Adrenal gland (tissue), 9 donors: ENCODE measurements at regions not wholly inside any gene's neighbourhood (a gene's known extent, or its start where the extent isn't known, plus 50 kb on each side); places are given as distances from the start of the nearest gene placed in this dataset.
"Not testable (repeated sequence)": the region's sequence is repeated elsewhere in the genome, so short reads cannot be mapped to it uniquely, and the experiment has no call there.

Source experiments
- DNase-seq, 7 donors: peaks; one replicate each; pipeline ENCODE4 v3.0.0-alpha.2; 2019 to 2020
- H3K27ac ChIP-seq, 5 donors: fragments of 200-600 bp; sonication (generic) in 4 of 5; 1 replicate in 3 of 5; 2 replicates in 2 of 5; pipeline versions ENCODE4 v1.5.1 to v1.8.0; 2016 to 2020; ENCODE audit warnings: mild to moderate bottlenecking in 1 of 5
- H3K27me3 ChIP-seq: fragments of 200-600 bp; 2 replicates; pipeline ENCODE4 v1.8.0; 2021
- H3K36me3 ChIP-seq, 2 donors: fragments of 200-600 bp; replicated peaks in 1 of 2; 1 replicate in 1 of 2; 2 replicates in 1 of 2; pipeline versions ENCODE4 v1.5.1 to v1.8.0; 2018 to 2022
- H3K4me1 ChIP-seq, 2 donors: fragments of 200-600 bp; replicated peaks in 1 of 2; 1 replicate in 1 of 2; 2 replicates in 1 of 2; pipeline versions ENCODE4 v1.5.1 to v1.8.0; 2018 to 2021
- H3K4me3 ChIP-seq, 4 donors: fragments of 200-600 bp; sonication (generic) in 3 of 4; one replicate each; pipeline ENCODE4 v1.5.1; 2016 to 2018
- H3K9me3 ChIP-seq, 3 donors: fragments of 200-600 bp; sonication (generic) in 1 of 3; replicated peaks in 1 of 3; 1 replicate in 2 of 3; 2 replicates in 1 of 3; pipeline versions ENCODE4 v1.5.1 to v1.8.0; 2016 to 2021
- POLR2A ChIP-seq, 2 donors: fragments of 450-650 bp; IDR thresholded peaks; one replicate each; pipeline ENCODE4 v1.6.1; 2017; ENCODE audit warnings: antibody characterized with exemption in 2 of 2, mild to moderate bottlenecking in 2 of 2, moderate library complexity in 1 of 2
- WGBS, 4 donors: extraction: QIAGEN DNeasy Blood & Tissue Kit in 2 of 4; methylation state at CpG; one replicate each; pipeline versions ENCODE4 v1.1.5 to v1.1.7; 2013 to 2017; 5-methylcytosine and 5-hydroxymethylcytosine counted together
- intact Hi-C, 2 donors: fragments of 100-400 bp; cut with DNase I; formaldehyde crosslinking; loops; one replicate each; pipeline versions ENCODE4 v1.14.1 to v1.15.0; 2022 to 2023
- TF ChIP-seq, protein P1 (sequence below), 6 experiments: fragments of 450-650 bp in 4 of 6; fragments of 200-600 bp in 2 of 6; sonication (generic) in 1 of 6; IDR thresholded peaks; 1 replicate in 5 of 6; 2 replicates in 1 of 6; pipeline versions ENCODE4 v1.5.1 to v1.8.0; 2016 to 2021; ENCODE audit warnings: antibody characterized with exemption in 6 of 6, mild to moderate bottlenecking in 2 of 6, moderate library complexity in 1 of 6
- donor health status: healthy with polysubstance abuse.
- donor health status: Bipolar disorder and iron deficiency.
- donor health status: DM: yes; HTN: yes; CAD: no.
- donor health status: DM: no; HTN: no; CAD: no.
- donor health status: DM: no; HTN: no; CAD: no.

DNA sequence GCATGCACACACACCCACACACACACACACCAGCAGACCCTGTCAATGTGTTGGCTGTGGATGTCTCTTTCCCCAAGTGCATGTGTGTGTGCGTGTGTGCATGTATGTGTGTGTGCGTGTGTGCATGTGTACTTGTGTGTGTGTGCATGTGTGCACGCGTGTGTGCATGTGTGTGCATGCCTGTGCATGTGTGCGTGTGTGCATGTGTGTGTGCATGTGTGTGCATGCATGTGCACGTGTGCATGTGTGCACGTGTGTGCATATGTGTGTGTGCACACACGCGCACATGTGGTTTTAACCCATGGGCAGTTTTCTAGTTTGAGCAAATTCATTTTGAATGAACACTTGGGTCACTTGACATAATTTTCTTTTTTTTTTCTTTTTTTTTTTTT is 268.8 kb upstream of the IRX1 start:
- H3K9me3 ChIP-seq, result no peaks in the 10 kb centered on the region
- H3K27ac ChIP-seq, result no peak overlapping the region
- no peaks in the 10 kb centered on the region for H3K4me1 ChIP-seq
- no peaks in the 10 kb centered on the region for H3K27me3 ChIP-seq
- WGBS, 4 donors, result 75 to 90% (median 88%) methylated on average over 9 of the region's 9 CpGs
- no peak for DNase-seq
- H3K4me3 ChIP-seq, result no peak overlapping the region
- intact Hi-C loops, result no loop called here
- TF ChIP-seq POLR2A (IDR thresholded peaks at IDR 0.05), result no peak
- TF ChIP-seq, protein P1, sequence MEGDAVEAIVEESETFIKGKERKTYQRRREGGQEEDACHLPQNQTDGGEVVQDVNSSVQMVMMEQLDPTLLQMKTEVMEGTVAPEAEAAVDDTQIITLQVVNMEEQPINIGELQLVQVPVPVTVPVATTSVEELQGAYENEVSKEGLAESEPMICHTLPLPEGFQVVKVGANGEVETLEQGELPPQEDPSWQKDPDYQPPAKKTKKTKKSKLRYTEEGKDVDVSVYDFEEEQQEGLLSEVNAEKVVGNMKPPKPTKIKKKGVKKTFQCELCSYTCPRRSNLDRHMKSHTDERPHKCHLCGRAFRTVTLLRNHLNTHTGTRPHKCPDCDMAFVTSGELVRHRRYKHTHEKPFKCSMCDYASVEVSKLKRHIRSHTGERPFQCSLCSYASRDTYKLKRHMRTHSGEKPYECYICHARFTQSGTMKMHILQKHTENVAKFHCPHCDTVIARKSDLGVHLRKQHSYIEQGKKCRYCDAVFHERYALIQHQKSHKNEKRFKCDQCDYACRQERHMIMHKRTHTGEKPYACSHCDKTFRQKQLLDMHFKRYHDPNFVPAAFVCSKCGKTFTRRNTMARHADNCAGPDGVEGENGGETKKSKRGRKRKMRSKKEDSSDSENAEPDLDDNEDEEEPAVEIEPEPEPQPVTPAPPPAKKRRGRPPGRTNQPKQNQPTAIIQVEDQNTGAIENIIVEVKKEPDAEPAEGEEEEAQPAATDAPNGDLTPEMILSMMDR (IDR thresholded peaks at IDR 0.05), result no peak
- H3K36me3 ChIP-seq, result no peaks in the 10 kb centered on the region

DNA sequence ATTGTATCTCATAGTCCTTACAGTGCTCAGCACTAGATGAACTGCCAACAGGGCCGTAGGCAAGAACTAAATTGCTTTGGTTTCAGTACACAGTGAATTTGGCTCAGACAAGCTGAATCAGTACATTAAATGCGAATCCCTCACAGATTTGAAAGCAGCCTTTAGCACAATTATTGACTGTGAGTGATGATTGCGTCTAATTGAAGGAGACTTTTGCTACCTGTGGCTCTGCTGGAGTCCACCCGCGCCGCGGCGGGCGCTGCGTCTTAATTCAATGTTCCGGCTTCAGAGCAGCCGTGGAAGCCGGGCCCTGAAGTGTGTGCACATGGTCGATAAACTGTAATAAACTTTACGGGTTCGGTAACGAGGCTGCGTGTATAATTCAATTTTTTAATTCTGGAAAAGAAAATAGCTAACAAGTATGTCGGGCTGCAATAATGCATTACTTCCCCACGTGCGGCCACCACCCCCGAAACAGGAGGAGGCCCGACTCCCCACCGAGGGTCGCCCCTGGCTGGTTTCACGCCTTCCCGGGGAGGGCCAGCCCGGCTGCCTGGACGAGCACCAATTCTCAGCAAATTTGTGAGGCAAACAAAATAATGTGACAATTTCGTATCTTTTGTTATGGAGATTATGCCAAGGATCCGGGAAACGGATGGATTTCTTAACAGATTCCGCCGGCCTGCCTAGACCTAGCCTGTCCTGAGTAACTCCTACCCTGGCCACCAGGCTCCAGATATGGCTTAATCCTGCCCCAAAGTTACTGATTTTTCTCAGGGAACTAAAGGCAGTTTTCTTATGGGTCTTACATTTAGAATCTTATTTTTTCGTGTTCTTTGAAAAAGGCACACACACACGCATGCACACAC is 269.4 kb upstream of the IRX1 start:
- WGBS, 4 donors, result 71 to 76% (median 73%) methylated on average over 35 to 36 of the region's 36 CpGs
- DNase-seq, result no peak

DNA sequence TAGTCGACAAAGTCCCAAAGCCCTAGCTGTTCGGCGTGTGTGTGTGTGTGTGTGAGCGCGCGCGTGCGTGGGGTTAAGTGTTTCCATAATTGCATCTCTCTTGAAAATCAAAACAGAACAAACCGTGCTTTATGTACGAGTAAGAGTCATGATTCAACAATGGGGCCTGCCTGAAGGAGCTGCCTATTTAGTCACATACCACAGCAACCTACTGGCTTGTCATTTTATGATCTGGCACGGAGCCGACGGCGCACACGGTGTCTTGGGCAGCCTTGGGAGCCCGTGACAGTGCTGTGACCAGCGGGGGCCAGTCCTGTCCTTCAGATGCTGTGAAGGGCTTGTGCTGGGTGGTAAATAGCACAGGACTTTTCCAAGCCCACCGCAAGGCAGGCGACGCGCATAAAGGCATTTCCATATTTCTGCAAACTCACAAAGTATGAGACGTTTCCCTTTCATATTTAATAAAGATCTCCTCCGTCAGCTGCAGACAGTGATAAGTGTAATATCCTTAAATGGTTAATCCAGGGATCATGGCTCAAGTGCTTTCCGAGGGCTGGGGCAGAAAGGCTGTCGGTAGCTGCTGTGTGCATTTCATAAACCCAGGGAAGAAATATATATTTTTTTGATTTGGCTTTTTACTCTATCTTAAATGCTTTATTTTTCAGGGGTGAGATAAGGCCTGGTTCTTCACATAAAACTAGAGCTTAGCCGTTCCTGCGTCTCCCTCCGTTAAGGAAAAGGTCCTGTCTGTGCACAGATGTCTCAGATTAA is 270.2 kb upstream of the IRX1 start:
- Histone ChIP-seq H3K27ac (no peak overlapping the region), H3K9me3 (no peaks in the 10 kb centered on the region), H3K4me3 (no peak overlapping the region), H3K4me1 (no peaks in the 10 kb centered on the region), H3K27me3 (no peaks in the 10 kb centered on the region), H3K36me3 (no peaks in the 10 kb centered on the region)
- no peak for DNase-seq
- intact Hi-C loops, result no loop called here
- WGBS, 4 donors, result 64 to 71% (median 68%) methylated on average over 28 of the region's 28 CpGs
- no peak for TF ChIP-seq POLR2A (IDR thresholded peaks at IDR 0.05)
- TF ChIP-seq, protein P1 (IDR thresholded peaks at IDR 0.05), result no peak

More for the DNA sequence above, 269.4 kb upstream of the IRX1 start:
- Histone ChIP-seq H3K27me3 (no peaks in the 10 kb centered on the region), H3K4me1 (no peaks in the 10 kb centered on the region), H3K36me3 (no peaks in the 10 kb centered on the region), H3K4me3 (no peak overlapping the region), H3K27ac (no peak overlapping the region), H3K9me3 (no peaks in the 10 kb centered on the region)
- no peak for TF ChIP-seq POLR2A (IDR thresholded peaks at IDR 0.05)
- TF ChIP-seq, protein P1 (IDR thresholded peaks at IDR 0.05), result no peak
- intact Hi-C loops, result no loop called here

DNA sequence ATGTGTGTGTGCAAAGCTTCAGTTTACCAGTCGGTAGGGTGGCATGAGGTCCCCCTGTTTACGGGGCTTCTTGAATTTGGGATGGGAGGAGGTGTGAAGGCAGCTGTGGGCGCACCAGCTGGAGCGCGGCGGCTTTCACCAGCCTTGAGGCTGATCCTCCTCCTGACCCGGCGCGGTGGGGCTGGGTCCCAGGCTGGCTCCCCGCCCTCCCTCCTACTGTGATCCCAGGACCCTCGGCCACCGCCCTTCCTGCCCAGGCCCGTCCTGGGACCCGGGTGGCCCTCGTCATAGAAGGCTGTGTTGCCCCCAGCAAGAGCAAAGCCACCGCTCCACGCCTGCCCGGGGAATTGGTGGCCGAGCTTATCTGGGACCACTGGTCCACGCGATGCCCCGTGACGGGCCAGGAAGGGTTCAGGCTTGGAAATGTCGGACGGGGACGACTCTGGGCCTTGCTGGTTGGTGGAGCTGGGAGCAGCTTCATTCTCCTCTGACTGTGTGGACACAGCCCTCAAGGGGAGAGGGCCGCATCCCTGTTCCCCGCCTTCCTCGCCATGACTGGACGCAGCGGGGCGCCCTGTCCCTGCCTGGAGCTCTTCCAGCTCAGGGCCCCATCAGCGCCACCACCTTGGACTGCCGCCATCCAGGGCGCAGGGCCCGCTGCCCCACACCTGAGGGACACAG is 271.1 kb upstream of the IRX1 start:
- Histone ChIP-seq H3K4me1 (no peaks in the 10 kb centered on the region), H3K9me3 (no peaks in the 10 kb centered on the region), H3K36me3 (no peaks in the 10 kb centered on the region), H3K4me3 (no peak overlapping the region), H3K27me3 (no peaks in the 10 kb centered on the region), H3K27ac (no peak overlapping the region)
- TF ChIP-seq, protein P1 (IDR thresholded peaks at IDR 0.05), result no peak
- no peak for TF ChIP-seq POLR2A (IDR thresholded peaks at IDR 0.05)
- WGBS, 4 donors, result 88 to 91% (median 89%) methylated on average over 15 to 36 of the region's 36 CpGs
- intact Hi-C loops, result no loop called here
- DNase-seq, result no peak

DNA sequence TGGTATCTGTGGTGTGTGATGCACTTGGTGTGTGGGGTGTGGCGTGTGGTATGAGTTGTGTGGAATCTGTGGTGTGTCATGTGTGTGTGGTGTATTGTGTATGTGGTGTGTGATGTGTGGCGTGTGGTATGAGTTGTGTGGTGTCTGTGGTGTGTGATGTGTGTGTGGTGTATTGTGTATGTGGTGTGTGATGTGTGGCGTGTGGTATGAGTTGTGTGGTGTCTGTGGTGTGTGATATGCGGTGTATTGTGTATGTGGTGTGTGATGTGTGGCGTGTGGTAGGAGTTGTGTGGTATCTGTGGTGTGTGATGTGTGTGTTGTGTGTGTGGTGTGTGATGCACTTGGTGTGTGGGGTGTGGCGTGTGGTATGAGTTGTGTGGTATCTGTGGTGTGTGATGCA is 271.7 kb upstream of the IRX1 start:
- WGBS, 4 donors, result 89 to 93% (median 91%) methylated on average over 6 of the region's 6 CpGs
- H3K27ac ChIP-seq, result not testable (repeated sequence)

More for the DNA sequence above, 271.7 kb upstream of the IRX1 start:
- DNase-seq, intact Hi-C loops, H3K4me3 ChIP-seq, H3K27me3 ChIP-seq, H3K4me1 ChIP-seq, H3K36me3 ChIP-seq, H3K9me3 ChIP-seq: not testable (repeated sequence)
